HG03565 (cell line): ENCODE measurements at regions not wholly inside any gene's neighbourhood (a gene's known extent, or its start where the extent isn't known, plus 50 kb on each side); places are given as distances from the start of the nearest gene placed in this dataset.
"Not testable (repeated sequence)": the region's sequence is repeated elsewhere in the genome, so short reads cannot be mapped to it uniquely, and the experiment has no call there.

ENCODE experiments used
- ATAC-seq: cut with Tn5 transposase; IDR thresholded peaks from one replicate; pipeline ENCODE4 v1.9.1; 2021; ENCODE audit warnings: mild to moderate bottlenecking, moderate library complexity; ENCODE audit not compliant: unreplicated experiment

DNA sequence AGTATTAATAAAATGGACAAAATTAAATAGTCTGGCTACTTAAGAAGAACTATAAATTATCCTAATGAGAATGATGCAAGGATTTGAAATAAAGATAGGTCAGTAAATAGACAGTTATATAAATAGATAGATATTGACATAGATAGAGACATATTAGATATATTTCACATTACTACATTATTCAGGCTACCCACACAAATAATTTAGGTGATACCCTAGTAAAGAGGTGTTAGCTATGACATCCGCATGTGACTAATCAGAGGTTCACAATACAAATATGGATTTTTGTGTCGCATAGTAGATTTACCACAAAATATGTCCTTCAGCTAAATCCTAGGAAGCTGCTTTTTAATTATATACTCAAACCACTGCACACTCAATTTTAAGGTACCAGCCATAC, 729.0 kb upstream of the ANO3 start:
- ATAC-seq = no peak

DNA sequence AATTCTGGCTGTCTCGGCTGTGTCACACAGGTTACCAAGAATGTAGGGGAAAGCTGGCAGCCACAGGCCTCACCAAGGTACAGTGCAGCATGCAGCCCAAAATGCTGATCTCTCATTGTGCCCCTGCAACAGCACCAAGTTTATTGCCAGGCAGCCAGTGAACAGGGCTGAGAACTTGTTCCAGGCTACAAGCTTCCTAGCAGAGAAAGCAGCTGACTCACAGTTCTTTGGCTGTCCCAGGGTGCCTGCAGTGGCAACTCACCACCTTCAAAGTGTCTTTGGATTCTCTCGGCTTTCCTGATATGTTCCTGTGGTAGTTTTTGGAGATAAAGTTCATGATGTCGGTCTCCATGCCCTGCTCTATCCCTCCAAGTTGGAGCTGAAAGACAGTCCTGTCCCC, 719.1 kb upstream of the ANO3 start:
- no peak for ATAC-seq

DNA sequence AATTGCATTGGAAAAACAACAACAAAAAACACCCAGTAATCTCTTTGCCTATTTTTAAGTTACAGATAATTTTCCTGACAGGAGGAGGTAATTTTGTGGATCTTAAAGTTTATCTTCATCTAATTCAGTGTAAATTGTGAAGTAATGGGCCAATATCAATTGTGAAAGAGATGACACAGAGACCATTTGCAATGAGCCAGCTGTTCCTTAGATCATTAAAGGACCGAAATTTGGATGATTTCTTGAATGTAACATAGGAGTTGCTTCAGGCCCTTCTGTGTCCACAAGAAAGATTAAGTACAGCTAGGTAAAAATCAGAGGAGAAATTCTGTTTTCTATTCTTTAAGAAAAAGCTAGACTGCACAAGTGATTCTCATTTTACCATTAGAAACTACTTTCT, 718.5 kb upstream of the ANO3 start:
- no peak for ATAC-seq

DNA sequence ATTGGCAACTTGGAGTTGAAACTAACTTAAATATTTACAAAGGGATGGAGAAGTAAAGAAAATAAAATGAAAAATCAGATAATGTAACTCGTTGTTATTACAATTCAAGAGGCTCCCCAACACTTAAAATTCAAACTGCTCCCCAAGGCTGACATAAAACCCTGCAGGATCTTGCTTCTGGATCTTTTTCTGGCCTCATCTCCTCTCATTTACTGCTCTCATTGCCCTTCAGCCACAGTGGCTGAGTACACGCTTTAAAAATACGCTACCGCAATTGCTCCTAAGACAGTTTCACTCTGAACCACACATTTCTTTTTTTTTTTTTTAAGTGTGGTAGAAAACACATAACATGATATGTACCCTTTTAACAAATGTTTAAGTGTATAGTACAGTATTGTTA, 718.1 kb upstream of the ANO3 start:
- ATAC-seq = no peak

DNA sequence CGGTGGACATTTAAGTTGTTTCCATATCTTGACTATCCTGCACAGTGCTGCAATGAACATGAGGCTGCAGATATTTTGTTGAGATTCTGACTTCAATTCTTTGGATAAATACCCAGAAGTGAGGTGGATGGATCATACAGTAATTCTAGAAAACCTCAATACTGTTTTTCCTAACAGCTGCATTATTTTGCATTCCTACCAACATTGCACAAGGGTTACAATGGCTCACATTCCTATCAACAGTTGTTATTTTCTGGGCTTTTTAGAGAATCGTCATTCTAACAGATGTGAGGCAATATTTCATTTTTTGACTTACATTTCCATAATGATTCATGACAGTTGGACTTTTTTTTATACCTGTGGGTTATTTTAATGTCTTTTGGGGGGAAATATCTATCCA, 716.9 kb upstream of the ANO3 start:
- no peak for ATAC-seq

DNA sequence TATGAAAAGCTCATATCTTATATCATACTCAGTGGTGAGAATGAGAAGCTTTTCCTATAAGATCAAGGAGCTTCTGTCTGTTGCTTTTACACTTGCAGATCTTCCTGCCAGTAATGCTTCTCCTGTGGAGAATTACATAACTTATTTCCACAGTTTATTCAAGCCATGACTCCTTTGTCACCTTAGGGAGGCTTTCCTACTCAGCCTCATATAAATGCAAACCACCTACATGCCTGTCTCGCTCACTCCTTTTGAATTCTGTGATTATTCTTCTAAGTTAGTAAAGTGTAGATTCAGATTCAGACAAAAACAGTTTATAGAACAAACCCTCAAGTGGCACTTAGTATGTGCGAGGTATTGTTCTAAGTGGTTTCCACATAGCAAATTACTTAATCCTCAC, 716.1 kb upstream of the ANO3 start:
- no peak for ATAC-seq

DNA sequence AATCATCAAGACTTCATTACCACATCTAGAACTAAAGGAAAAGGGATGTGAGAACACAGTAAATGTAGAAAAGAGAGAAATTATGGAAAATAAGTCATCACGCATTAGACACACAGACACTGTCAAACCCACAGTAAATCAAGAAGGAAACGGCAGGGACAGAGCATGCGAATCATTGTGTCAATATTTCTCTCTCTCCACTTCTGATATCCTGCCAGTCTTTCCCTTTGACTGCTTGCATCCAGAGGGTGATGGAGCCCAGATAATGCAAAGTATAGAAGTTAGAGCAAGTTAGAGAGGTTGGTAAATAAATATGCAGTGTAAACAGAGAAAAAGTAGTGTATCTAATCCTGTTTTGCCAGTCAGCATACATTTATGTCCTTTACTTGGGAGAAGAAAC, 706.8 kb upstream of the ANO3 start:
- no peak for ATAC-seq

DNA sequence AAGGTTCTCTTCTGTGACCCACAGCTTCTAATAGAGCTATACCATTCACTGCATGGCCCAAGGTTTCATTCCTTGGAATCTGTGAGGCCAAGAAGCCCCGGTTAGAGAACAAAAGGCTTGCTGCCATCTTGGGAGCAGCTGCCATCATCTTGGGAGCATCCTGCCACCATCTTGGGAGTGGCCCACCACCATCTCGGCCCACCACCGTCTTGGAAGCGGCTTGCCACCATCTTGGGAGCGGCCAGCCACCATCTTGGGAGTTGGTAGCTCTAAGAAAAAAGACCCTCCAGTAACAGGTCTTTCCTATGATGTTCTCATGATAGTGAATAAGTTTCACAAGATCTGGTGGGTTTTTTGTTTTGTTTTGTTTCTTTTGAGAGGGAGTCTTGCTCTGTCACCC, 703.9 kb upstream of the ANO3 start:
- no peak for ATAC-seq

DNA sequence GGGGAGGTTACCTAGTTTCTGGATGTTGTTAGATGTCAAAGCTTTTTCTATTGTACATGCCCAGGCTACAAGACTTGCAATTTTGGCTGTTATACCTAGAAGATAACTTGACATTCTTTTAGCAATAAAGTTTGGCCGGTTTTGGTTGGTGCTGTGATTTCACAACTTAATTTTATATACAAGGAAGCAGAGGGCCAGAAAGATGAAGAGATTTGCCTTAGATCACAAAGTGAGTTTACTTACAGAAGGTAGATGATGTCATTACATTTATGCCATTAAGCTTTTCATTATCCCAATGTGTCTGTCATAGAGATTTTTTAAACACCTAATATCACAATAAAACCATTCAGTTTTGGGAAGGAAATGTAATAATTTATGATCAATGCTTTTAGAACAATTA, 698.7 kb upstream of the ANO3 start:
- no peak for ATAC-seq

DNA sequence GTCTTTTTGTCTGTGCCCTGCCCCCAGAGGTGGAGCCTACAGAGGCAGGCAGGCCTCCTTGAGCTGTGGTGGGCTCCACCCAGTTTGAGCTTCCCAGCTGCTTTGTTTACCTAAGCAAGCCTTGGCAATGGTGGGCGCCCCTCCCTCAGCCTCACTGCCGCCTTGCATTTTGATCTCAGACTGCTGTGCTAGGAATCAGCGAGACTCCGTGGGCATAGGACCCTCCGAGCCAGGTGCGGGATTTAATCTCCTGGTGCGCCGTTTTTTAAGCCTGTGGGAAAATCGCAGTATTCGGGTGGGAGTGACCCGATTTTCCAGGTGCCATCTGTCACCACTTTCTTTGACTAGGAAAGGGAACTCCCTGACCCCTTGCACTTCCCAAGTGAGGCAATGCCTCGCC, 682.7 kb upstream of the ANO3 start:
- ATAC-seq = not testable (repeated sequence)

DNA sequence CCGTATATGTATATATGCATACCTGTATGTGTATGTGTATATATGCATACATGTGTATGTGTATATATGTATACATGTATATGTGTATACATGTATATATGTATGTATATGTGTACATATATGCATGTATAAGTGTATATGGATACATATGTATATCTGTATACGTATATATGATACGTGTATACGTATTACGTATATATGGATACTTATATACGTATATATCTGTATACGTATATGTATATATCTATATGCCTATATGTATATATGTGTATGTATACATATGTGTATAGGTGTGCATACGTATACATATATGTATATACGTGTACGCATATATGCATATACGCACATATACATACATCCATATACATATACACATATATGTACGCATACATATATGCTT, 681.6 kb upstream of the ANO3 start:
- ATAC-seq = no peak

DNA sequence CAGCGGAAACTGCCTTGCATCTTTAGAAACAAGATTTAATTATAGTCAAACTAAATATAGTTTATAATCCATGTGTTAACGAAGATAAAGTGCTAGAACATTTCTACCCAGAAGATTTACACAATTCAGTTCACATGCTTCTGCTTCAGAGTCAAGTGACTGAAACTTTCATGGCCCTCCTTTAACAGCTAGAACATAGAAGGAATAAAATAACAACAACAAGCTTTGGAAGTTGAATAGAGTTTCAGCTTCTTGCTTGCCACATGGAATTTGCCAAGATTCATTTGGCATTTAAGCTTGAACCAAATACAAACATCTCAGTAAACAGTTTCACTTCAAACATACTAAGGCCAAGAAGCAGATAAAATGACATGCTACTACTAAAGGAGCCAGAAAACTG, 676.3 kb upstream of the ANO3 start:
- ATAC-seq = no peak

DNA sequence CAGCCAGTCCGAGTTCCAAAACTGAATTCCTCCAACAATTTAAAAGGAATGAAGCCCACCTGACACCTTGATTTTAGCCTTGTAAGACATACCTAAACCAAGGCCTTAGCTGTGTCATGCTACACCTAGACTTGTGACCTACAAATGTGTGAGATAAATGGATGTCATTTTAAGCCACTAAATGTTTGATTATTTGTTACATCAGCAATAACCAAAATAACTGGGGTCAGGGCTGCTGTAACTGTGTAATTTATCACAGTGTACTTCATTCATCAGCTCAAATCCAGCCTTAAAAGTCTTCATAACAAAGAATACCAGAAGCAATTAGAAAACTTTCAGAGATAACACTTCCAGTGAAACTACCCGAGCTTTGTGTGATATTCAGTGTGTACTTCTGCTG, 673.0 kb upstream of the ANO3 start:
- no peak for ATAC-seq

DNA sequence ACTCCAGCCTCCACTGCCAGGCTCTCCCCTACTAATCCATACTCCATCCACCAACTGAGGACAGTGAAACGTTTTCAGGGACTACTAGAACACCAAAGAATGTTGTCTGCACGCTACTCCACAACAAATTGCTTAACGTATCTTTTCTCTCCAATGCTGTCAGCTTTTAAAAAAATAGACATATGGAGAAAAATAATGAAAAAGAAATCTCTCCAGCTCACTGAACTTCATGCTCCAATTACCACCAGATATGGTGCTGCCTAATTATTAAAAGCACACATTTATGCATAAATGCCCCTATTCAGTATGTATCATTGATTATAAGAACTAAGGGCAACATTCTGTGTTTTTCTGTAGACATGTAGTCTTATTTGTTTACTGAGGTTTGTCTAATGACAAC, 672.2 kb upstream of the ANO3 start:
- no peak for ATAC-seq

DNA sequence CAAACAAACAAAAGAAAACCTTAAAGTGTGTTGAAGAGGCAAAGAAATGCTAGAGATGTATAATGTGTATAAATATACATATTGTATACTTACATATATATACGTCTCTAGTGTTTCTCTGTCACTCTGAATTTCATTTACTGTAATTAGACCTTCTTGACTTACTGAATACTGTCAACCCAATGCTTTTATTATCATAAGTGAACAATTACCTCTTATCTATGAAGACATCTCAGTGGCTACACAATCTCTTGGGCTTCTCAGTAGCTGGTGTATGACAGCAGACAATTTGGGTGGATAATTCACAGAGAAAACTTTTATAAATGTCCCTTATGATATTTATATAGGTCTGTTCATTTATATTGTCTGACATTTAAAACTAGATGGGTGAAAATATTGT, 664.1 kb upstream of the ANO3 start:
- no peak for ATAC-seq

DNA sequence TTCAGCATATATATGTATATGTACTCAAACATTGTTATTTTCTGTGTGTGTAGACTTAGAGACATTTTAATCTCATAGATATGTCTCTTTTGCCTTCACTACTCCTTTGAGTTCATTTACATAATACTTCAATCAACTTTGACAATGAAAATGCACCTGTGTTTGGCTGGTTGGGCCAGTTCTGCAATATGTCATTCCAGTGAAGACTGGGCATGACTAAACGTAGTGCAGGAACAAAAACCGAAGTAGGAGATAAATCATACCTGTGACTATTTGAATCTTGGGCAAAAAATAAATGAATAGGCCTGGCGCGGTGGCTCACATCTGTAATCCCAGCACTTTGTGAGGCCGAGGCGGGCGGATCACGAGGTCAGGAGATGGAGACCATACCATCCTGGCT, 640.0 kb upstream of the ANO3 start:
- ATAC-seq = no peak

DNA sequence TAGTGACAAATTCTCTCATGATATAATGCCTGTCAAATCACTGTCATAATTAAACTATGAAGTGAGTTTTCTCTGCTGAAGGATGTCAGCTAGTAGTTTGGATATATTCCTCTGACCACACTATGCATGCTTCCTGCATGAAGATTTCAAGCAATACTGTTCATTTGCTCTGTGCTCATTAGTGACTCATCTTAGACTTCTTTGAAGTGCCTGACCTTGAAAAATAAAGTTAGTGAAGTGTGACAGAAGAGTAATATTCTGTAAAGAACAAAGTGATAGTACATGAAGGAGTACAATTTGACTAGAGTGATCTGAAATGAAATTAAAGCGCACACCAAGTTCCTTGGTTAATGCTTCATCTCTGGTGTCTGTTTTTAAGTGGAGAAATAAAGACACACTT, 629.5 kb upstream of the ANO3 start:
- no peak for ATAC-seq

DNA sequence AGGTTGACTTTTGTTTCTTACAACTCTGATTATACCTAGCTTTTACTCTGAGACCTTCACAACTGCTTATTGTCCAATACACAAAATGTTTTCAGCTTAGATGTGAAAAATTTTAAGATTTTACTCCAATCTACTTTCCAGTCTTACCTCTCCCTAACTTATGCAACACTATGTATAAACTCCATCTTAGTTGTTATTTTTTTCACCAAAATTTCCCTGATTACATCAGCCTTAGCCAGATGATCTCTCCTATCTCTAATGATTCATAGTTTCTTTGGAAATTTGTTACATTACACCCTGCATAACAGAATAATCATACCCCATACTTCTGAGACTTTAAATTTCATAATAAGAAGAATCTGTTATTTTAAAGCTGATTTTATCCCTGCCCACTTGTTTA, 621.0 kb upstream of the ANO3 start:
- ATAC-seq = no peak

DNA sequence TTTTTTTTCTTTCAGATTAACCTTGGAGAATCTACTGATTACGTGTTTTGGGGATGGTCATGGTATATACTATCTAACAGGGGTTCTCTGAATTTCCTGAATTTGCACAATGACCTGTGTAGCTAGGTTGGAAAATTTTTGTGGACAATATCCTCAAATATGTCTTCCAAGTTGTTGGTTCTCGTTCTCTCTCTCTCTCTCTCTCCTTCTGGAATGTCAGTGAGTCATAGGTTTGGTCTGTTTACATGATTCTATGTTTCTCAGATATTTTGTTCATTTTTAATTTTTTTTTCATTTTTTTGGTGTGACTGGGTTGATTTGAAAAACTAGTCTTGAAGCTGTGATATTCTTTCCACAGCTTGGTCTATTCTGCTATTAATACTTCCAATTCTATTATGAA, 604.0 kb upstream of the ANO3 start:
- ATAC-seq = no peak

DNA sequence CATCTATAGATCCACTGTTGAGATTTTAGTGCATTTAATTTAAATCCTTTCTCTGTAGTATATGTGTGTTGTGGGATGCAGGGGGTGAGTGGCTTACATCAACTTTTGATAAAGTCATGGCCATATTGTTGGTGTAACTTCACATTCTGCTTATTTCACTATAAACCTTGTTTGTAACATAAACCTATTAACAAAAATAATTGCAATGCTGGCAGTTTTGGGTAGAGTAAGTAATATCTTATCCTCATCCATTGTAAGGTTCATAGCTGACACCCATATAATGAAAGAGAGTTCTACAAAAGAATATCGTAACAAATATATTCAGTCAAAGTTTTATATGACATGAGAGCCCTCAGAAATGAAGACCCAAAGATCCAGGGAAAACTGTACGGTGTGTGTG, 601.7 kb upstream of the ANO3 start:
- ATAC-seq = no peak

DNA sequence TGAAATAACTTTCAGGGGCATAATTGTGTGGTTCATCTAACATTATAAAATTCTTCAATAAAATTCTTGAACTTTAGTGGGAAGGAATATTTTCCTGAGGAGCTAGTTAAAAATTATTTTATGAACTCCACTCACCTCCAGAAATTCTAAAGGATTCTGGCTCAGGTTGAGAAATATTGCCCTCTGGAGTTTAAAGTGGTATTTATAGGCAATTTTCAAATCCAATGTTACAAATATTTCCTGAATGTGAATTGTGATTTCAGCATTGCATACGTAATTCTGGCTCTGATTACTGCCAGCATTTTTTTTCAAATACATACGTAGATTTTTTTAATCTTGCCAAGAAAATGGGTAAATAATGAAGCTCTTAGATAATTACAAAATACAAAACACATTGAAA, 598.2 kb upstream of the ANO3 start:
- ATAC-seq = no peak

DNA sequence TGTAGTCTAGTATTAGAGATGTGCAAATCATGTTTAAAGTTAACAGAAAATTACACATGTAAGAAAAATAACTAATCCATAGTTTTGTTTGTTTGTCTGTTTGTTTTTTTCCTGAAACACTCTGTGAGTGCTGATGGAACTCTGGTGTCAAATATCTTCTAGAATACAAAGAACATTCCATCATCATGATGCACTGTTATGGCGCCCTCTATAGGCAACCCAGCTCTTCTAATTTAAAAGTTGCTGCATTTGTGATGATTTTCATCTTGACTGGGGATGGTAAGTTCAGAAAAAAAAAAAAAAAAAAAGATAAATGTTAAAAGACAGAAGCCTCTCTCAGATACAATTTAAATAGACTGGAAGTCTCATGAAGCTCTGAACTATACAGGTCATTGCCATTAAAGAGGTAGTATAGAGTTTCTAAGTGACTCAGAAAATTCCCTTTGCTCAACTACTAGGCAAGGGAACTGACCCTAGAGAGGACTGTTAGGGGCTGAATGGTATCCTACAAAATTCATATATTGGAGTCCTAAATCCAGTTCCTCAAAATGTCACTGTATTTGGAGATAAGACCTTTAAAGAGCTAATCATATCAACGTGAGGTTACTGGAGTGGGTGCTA, 597.2 kb upstream of the ANO3 start:
- no peak for ATAC-seq

DNA sequence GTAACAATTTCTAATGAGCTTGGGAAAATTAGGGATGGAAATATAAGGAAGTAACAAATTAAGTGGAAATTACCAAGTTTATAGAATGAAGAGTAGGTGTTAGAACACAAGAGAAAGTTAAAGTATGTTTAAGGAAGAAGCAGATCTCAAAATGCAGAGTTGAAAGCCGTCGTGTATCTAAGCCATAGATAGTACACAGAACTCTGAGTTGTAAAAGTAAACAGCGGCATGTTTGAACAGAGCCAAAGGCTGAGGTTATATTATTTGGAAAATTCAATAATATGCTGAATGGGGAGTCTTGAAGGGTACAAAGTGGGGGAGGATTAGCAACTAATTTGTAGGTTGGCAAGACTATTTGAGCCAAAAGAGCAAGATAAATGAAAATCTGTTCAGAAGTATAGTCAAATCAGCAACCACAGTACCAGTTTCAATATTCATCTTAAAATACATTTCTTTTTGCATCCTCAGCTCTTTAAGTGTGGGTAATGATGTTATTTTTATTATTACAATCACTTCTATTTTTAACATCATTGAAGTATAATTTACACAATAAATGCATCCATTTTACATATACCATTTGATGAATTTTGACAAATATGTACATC, 594.8 kb upstream of the ANO3 start:
- ATAC-seq = no peak
